ENCODE measurements at regions not wholly inside any gene's neighbourhood (a gene's known extent, or its start where the extent isn't known, plus 50 kb on each side); places are given as distances from the start of the nearest gene placed in this dataset.

DNA sequence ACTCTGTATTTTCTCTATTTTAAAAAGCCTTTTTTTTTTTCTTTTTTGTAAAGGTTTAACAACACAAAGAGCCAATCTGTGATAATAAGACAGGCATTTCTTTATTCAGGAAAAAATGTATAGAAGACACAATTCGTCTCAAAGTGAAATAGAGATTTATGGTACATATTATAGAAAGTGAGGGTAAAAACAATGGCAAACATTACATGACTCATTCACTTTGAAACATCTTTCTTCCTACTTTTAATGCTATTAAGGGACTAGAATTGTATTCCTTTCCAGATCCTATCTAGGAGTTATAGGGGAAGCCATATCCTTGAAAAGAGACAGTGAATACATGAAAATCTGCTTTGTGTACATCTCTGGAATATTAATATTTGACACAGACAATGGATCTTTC, 137.1 kb upstream of the MCTP2 start (continued):
- TF ChIP-seq, protein P1, sequence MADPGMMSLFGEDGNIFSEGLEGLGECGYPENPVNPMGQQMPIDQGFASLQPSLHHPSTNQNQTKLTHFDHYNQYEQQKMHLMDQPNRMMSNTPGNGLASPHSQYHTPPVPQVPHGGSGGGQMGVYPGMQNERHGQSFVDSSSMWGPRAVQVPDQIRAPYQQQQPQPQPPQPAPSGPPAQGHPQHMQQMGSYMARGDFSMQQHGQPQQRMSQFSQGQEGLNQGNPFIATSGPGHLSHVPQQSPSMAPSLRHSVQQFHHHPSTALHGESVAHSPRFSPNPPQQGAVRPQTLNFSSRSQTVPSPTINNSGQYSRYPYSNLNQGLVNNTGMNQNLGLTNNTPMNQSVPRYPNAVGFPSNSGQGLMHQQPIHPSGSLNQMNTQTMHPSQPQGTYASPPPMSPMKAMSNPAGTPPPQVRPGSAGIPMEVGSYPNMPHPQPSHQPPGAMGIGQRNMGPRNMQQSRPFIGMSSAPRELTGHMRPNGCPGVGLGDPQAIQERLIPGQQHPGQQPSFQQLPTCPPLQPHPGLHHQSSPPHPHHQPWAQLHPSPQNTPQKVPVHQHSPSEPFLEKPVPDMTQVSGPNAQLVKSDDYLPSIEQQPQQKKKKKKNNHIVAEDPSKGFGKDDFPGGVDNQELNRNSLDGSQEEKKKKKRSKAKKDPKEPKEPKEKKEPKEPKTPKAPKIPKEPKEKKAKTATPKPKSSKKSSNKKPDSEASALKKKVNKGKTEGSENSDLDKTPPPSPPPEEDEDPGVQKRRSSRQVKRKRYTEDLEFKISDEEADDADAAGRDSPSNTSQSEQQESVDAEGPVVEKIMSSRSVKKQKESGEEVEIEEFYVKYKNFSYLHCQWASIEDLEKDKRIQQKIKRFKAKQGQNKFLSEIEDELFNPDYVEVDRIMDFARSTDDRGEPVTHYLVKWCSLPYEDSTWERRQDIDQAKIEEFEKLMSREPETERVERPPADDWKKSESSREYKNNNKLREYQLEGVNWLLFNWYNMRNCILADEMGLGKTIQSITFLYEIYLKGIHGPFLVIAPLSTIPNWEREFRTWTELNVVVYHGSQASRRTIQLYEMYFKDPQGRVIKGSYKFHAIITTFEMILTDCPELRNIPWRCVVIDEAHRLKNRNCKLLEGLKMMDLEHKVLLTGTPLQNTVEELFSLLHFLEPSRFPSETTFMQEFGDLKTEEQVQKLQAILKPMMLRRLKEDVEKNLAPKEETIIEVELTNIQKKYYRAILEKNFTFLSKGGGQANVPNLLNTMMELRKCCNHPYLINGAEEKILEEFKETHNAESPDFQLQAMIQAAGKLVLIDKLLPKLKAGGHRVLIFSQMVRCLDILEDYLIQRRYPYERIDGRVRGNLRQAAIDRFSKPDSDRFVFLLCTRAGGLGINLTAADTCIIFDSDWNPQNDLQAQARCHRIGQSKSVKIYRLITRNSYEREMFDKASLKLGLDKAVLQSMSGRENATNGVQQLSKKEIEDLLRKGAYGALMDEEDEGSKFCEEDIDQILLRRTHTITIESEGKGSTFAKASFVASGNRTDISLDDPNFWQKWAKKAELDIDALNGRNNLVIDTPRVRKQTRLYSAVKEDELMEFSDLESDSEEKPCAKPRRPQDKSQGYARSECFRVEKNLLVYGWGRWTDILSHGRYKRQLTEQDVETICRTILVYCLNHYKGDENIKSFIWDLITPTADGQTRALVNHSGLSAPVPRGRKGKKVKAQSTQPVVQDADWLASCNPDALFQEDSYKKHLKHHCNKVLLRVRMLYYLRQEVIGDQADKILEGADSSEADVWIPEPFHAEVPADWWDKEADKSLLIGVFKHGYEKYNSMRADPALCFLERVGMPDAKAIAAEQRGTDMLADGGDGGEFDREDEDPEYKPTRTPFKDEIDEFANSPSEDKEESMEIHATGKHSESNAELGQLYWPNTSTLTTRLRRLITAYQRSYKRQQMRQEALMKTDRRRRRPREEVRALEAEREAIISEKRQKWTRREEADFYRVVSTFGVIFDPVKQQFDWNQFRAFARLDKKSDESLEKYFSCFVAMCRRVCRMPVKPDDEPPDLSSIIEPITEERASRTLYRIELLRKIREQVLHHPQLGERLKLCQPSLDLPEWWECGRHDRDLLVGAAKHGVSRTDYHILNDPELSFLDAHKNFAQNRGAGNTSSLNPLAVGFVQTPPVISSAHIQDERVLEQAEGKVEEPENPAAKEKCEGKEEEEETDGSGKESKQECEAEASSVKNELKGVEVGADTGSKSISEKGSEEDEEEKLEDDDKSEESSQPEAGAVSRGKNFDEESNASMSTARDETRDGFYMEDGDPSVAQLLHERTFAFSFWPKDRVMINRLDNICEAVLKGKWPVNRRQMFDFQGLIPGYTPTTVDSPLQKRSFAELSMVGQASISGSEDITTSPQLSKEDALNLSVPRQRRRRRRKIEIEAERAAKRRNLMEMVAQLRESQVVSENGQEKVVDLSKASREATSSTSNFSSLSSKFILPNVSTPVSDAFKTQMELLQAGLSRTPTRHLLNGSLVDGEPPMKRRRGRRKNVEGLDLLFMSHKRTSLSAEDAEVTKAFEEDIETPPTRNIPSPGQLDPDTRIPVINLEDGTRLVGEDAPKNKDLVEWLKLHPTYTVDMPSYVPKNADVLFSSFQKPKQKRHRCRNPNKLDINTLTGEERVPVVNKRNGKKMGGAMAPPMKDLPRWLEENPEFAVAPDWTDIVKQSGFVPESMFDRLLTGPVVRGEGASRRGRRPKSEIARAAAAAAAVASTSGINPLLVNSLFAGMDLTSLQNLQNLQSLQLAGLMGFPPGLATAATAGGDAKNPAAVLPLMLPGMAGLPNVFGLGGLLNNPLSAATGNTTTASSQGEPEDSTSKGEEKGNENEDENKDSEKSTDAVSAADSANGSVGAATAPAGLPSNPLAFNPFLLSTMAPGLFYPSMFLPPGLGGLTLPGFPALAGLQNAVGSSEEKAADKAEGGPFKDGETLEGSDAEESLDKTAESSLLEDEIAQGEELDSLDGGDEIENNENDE (IDR thresholded peaks at IDR 0.05; ENCODE audit: insufficient replicate concordance, low read length), result no peak
- TF ChIP-seq TEAD4 (IDR thresholded peaks at IDR 0.05; ENCODE audit: low read depth, low read length) (no peak), POLR2AphosphoS5 (IDR thresholded peaks at IDR 0.05; ENCODE audit: low read depth, low read length) (no peak), EZH2 (IDR thresholded peaks at IDR 0.05; ENCODE audit: low read depth, low read length, severe bottlenecking) (no peak), TCF12 (IDR thresholded peaks at IDR 0.05; ENCODE audit: low read depth, low read length) (no peak), EGR1 (IDR thresholded peaks at IDR 0.05; ENCODE audit: borderline replicate concordance, low read depth, low read length) (no peak), BRCA1 (IDR thresholded peaks at IDR 0.05; ENCODE audit: low read depth, low read length) (no peak), CREB1 (IDR thresholded peaks at IDR 0.05) (no peak), JUND (IDR thresholded peaks at IDR 0.05; ENCODE audit: low read length) (no peak)

Measured in H1 (cell line).